Neural cell (in vitro differentiated cells): ENCODE measurements at regions not wholly inside any gene's neighbourhood (a gene's known extent, or its start where the extent isn't known, plus 50 kb on each side); places are given as distances from the start of the nearest gene placed in this dataset.

Experiments
- H2AFZ ChIP-seq: fragments of 200-600, 300-800 bp; sonication (generic), shearing (Covaris generic); 2 replicates; pipeline ENCODE4 v1.6.0; 2014; ENCODE audit warnings: low read depth, mild to moderate bottlenecking, antibody characterized with exemption, low read length, moderate library complexity
- H3F3A ChIP-seq: fragments of 200-600 bp; shearing (Covaris generic); 2 replicates; pipeline ENCODE4 v1.6.1; 2016; ENCODE audit warnings: mild to moderate bottlenecking, moderate library complexity, mixed read lengths, antibody characterized with exemption, low read length; ENCODE audit not compliant: insufficient read depth, poor library complexity, severe bottlenecking
- H3K27ac ChIP-seq: fragments of 200-600, 300-800 bp; sonication (generic), shearing (Covaris generic); 2 replicates; pipeline ENCODE4 v1.5.1; 2014; ENCODE audit warnings: mild to moderate bottlenecking, low read length, moderate library complexity
- H3K27me3 ChIP-seq: fragments of 300-800, 200-600 bp; sonication (generic), shearing (Covaris generic); 2 replicates; pipeline ENCODE4 v1.6.0; 2014; ENCODE audit warnings: mild to moderate bottlenecking, low read depth, low read length, moderate library complexity; ENCODE audit not compliant: insufficient read depth
- H3K36me3 ChIP-seq: fragments of 300-800, 200-600 bp; sonication (generic), shearing (Covaris generic); 2 replicates; pipeline ENCODE4 v1.5.1; 2014; ENCODE audit warnings: mild to moderate bottlenecking, antibody characterized with exemption, low read length, moderate library complexity; ENCODE audit not compliant: insufficient read depth
- H3K4me2 ChIP-seq: fragments of 300-800, 200-600 bp; sonication (generic), shearing (Covaris generic); 2 replicates; pipeline ENCODE4 v1.6.0; 2014; ENCODE audit warnings: mild to moderate bottlenecking, low read length
- H3K4me3 ChIP-seq: fragments of 300-800, 200-600 bp; sonication (generic), shearing (Covaris generic); 2 replicates; pipeline ENCODE4 v1.5.1; 2014; ENCODE audit warnings: mild to moderate bottlenecking, low read length, moderate library complexity
- H3K79me2 ChIP-seq: fragments of 200-600 bp; shearing (Covaris generic); replicated peaks from 2 replicates; pipeline ENCODE4 v1.6.0; 2014; ENCODE audit warnings: mild to moderate bottlenecking, low read length, moderate library complexity; ENCODE audit not compliant: insufficient read depth
- H3K9ac ChIP-seq: fragments of 300-800, 200-600 bp; sonication (generic), shearing (Covaris generic); 2 replicates; pipeline ENCODE4 v1.6.1; 2016; ENCODE audit warnings: mild to moderate bottlenecking, low read length, mixed read lengths
- H3K9me2 ChIP-seq: fragments of 200-600 bp; shearing (Covaris generic); 2 replicates; pipeline ENCODE4 v1.6.1; 2016; ENCODE audit warnings: mild to moderate bottlenecking, low read length, mixed read lengths; ENCODE audit not compliant: insufficient read depth
- H3K9me3 ChIP-seq: fragments of 200-600, 300-800 bp; sonication (generic), shearing (Covaris generic); 2 replicates; pipeline ENCODE4 v1.6.1; 2016; ENCODE audit warnings: mild to moderate bottlenecking, mixed run types, low read length, moderate library complexity, mixed read lengths
- H4K20me1 ChIP-seq: fragments of 200-600 bp; shearing (Covaris generic); 2 replicates; pipeline ENCODE4 v1.6.1; 2016; ENCODE audit warnings: mild to moderate bottlenecking, mixed run types; ENCODE audit not compliant: insufficient read depth
- POLR2AphosphoS5 ChIP-seq: IDR thresholded peaks from 2 replicates; pipeline ENCODE4 v1.6.1; 2012
- RAD21 ChIP-seq: fragments of 450-650 bp; conservative IDR thresholded peaks from 2 replicates; pipeline ENCODE4 v1.6.1; 2014; ENCODE audit warnings: antibody characterized with exemption, mild to moderate bottlenecking, moderate library complexity
- SMC3 ChIP-seq: fragments of 450-650 bp; conservative IDR thresholded peaks from 2 replicates; pipeline ENCODE4 v1.6.1; 2014; ENCODE audit warnings: antibody characterized with exemption, mild to moderate bottlenecking, moderate library complexity; ENCODE audit not compliant: poor library complexity
- TAF1 ChIP-seq: IDR thresholded peaks from 2 replicates; pipeline ENCODE4 v1.6.1; 2012; ENCODE audit warnings: low read depth
- TF ChIP-seq, protein P1 (sequence below): IDR thresholded peaks from 2 replicates; pipeline ENCODE4 v1.6.1; 2012; ENCODE audit warnings: borderline replicate concordance
- TF ChIP-seq, protein P2 (sequence below): fragments of 450-650 bp; IDR thresholded peaks from 2 replicates; pipeline ENCODE4 v1.5.1; 2014; ENCODE audit warnings: antibody characterized with exemption, mild to moderate bottlenecking, moderate library complexity; ENCODE audit not compliant: poor library complexity, severe bottlenecking

DNA sequence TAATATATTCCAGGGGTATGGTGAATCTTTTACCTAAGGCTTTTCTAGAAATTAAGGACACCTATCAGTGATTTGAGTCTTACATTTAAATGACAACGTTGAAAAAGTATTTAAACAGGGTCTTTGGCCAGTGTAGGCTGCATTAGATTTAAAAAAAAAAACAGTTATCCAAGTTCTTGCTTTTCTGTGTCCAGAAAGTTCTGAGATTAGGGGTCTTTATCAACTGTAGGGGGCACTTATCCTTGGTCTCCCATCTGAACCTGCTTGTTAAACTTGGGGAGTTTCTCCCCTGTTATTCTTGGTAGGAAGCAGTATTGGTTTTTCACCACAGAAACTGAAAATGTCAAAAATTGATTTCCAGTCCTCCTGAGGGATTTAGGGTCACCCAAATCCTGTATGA lies 155.9 kb upstream of the ZNF217 start:
- no peaks in the 10 kb centered on the region for H3K9me3 ChIP-seq
- H3K9ac ChIP-seq = no peak overlapping the region
- TF ChIP-seq, protein P1, sequence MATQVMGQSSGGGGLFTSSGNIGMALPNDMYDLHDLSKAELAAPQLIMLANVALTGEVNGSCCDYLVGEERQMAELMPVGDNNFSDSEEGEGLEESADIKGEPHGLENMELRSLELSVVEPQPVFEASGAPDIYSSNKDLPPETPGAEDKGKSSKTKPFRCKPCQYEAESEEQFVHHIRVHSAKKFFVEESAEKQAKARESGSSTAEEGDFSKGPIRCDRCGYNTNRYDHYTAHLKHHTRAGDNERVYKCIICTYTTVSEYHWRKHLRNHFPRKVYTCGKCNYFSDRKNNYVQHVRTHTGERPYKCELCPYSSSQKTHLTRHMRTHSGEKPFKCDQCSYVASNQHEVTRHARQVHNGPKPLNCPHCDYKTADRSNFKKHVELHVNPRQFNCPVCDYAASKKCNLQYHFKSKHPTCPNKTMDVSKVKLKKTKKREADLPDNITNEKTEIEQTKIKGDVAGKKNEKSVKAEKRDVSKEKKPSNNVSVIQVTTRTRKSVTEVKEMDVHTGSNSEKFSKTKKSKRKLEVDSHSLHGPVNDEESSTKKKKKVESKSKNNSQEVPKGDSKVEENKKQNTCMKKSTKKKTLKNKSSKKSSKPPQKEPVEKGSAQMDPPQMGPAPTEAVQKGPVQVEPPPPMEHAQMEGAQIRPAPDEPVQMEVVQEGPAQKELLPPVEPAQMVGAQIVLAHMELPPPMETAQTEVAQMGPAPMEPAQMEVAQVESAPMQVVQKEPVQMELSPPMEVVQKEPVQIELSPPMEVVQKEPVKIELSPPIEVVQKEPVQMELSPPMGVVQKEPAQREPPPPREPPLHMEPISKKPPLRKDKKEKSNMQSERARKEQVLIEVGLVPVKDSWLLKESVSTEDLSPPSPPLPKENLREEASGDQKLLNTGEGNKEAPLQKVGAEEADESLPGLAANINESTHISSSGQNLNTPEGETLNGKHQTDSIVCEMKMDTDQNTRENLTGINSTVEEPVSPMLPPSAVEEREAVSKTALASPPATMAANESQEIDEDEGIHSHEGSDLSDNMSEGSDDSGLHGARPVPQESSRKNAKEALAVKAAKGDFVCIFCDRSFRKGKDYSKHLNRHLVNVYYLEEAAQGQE = no peak
- TF ChIP-seq, protein P2, sequence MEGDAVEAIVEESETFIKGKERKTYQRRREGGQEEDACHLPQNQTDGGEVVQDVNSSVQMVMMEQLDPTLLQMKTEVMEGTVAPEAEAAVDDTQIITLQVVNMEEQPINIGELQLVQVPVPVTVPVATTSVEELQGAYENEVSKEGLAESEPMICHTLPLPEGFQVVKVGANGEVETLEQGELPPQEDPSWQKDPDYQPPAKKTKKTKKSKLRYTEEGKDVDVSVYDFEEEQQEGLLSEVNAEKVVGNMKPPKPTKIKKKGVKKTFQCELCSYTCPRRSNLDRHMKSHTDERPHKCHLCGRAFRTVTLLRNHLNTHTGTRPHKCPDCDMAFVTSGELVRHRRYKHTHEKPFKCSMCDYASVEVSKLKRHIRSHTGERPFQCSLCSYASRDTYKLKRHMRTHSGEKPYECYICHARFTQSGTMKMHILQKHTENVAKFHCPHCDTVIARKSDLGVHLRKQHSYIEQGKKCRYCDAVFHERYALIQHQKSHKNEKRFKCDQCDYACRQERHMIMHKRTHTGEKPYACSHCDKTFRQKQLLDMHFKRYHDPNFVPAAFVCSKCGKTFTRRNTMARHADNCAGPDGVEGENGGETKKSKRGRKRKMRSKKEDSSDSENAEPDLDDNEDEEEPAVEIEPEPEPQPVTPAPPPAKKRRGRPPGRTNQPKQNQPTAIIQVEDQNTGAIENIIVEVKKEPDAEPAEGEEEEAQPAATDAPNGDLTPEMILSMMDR = no peak
- TF ChIP-seq SMC3 (no peak), RAD21 (no peak), TAF1 (no peak), POLR2AphosphoS5 (no peak)

DNA sequence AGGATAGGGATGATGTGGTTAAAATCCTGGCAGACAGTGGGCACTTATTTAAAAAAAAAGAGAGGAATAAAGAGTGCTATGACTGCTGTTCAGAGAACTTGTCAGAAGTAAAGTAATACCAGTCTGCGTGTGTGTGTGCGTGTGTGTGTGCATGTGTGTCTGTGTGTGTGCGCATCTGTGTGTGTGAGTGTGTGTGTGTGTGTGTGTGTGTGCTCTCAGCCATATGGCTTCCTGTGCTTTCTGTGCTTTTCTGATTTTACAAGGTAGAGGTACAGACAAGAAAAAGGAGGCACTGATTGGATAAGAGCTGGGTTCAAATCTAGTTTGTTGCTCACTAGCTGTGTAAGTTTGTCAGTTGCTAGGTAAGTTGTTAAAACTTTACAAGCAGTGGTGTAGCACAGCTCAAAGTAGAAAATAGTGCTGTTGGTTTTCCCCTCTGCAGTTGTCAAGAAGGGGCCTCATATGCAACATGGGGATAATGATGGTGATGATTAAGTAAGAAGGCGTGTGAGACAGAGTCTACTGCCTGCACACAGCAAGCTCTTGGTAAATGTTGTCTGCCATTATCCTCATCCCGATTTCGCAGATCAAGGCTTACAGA lies 155.3 kb upstream of the ZNF217 start:
- Histone ChIP-seq H3K79me2 (no peaks in the 10 kb centered on the region), H3K4me2 (no peak overlapping the region), H4K20me1 (no peaks in the 10 kb centered on the region), H2AFZ (no peak overlapping the region), H3K27me3 (no peaks in the 10 kb centered on the region), H3K36me3 (no peaks in the 10 kb centered on the region), H3K9me3 (no peaks in the 10 kb centered on the region), H3K9ac (no peak overlapping the region), H3K27ac (no peak overlapping the region), H3F3A (no peaks in the 10 kb centered on the region), H3K9me2 (no peaks in the 10 kb centered on the region), H3K4me3 (no peak overlapping the region)
- TF ChIP-seq RAD21 (no peak), POLR2AphosphoS5 (peak; percentile 46), TAF1 (no peak)
- TF ChIP-seq, protein P1 = no peak

More for the DNA sequence above, 155.9 kb upstream of the ZNF217 start:
- H3K27me3 ChIP-seq = no peaks in the 10 kb centered on the region
- H3K36me3 ChIP-seq = no peaks in the 10 kb centered on the region
- H4K20me1 ChIP-seq = no peaks in the 10 kb centered on the region
- no peak overlapping the region for H3K4me3 ChIP-seq
- no peaks in the 10 kb centered on the region for H3F3A ChIP-seq
- H2AFZ ChIP-seq = no peak overlapping the region
- H3K4me2 ChIP-seq = no peak overlapping the region
- H3K79me2 ChIP-seq = no peaks in the 10 kb centered on the region
- no peaks in the 10 kb centered on the region for H3K9me2 ChIP-seq
- no peak overlapping the region for H3K27ac ChIP-seq
